Uterus (tissue), 2 donors: ENCODE measurements at regions not wholly inside any gene's neighbourhood (a gene's known extent, or its start where the extent isn't known, plus 50 kb on each side); places are given as distances from the start of the nearest gene placed in this dataset.

Experiments used
- POLR2A ChIP-seq, 2 donors: fragments of 450-650 bp; IDR thresholded peaks; one replicate each; pipeline ENCODE4 v1.6.1; 2016; ENCODE audit warnings: antibody characterized with exemption in 2 of 2, mild to moderate bottlenecking in 1 of 2, moderate library complexity in 1 of 2
- TF ChIP-seq, protein P1 (sequence below), 4 experiments: fragments of 200-600 bp in 2 of 4; fragments of 450-650 bp in 2 of 4; sonication (generic) in 2 of 4; IDR thresholded peaks; one replicate each; pipeline ENCODE4 v1.5.1; 2016 to 2019; ENCODE audit warnings: antibody characterized with exemption in 4 of 4, mild to moderate bottlenecking in 2 of 4, moderate library complexity in 1 of 4

DNA sequence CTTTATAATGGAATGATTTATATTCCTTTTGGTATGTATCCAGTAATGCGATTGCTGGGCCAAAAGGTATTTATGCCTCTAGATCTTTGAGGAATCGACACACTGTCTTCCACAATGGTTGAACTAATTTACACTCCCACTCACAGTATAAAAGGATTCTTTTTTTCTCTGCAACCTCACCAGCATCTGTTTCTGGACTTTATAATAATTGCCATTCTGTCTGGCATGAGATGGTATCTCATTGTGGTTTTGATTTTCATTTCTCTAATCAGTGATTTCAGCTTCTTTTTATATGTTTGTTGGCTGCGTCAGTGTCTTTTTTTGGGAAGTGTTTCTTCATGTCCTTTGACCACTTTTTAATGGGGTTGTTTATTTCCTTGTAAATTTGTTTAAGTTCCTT lies 679.3 kb downstream of the JRKL start:
- TF ChIP-seq POLR2A (IDR thresholded peaks at IDR 0.05): no peak
- TF ChIP-seq, protein P1, sequence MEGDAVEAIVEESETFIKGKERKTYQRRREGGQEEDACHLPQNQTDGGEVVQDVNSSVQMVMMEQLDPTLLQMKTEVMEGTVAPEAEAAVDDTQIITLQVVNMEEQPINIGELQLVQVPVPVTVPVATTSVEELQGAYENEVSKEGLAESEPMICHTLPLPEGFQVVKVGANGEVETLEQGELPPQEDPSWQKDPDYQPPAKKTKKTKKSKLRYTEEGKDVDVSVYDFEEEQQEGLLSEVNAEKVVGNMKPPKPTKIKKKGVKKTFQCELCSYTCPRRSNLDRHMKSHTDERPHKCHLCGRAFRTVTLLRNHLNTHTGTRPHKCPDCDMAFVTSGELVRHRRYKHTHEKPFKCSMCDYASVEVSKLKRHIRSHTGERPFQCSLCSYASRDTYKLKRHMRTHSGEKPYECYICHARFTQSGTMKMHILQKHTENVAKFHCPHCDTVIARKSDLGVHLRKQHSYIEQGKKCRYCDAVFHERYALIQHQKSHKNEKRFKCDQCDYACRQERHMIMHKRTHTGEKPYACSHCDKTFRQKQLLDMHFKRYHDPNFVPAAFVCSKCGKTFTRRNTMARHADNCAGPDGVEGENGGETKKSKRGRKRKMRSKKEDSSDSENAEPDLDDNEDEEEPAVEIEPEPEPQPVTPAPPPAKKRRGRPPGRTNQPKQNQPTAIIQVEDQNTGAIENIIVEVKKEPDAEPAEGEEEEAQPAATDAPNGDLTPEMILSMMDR (IDR thresholded peaks at IDR 0.05): no peak
